ENCODE measurements at regions not wholly inside any gene's neighbourhood (a gene's known extent, or its start where the extent isn't known, plus 50 kb on each side); places are given as distances from the start of the nearest gene placed in this dataset.
A peak's percentile ranks its signal among the peaks of the same experiment; 100 is the strongest.

DNA sequence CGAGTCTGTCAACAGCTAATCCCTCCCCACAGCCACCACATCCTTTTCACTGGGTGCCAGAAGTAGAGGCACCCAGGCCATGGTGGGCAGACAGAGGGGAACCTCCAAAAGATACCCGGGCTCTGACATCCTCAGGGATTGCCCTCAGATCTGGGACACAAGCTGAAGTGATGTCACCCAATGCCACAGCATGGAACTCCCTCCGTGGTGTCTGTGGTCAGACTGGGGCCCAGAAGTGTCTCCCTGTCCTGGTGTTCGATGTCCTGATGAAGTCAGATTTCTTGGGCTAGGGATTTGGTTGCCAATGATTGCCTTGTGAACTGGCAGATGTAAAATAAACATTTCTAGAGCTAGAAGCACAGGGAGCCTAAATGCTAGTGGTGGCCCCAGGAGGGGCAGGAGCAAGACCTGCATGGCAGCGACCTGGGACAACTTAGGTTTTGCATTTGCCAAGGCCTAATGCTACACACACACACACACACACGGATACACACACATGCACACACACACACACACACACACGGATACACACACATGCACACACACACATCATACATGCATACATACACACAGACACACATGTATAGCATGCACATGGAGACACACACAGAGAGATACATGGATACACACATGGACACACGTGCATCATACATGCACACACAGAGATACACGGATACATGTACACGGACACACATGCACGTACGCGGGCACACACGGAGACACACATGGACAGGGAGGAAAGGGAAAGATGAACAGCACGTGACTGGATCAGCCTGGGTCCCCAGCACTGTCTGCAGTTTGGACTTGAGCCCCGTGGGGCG is 221.0 kb downstream of the NFATC2 start:
- TF ChIP-seq CTCF (IDR thresholded peaks at IDR 0.05) (no peak), POLR2A (IDR thresholded peaks at IDR 0.05) (no peak)
- H3K4me1 ChIP-seq = no peaks in the 10 kb centered on the region
- no peak overlapping the region for H3K4me3 ChIP-seq
- no peak for DNase-seq
- 85 to 92% methylated on average over 15 to 17 of the region's 17 CpGs for WGBS, 2 donors
- no peaks in the 10 kb centered on the region for H3K9me3 ChIP-seq
- H3K27me3 ChIP-seq = no peaks in the 10 kb centered on the region
- H3K36me3 ChIP-seq (ENCODE audit: low read depth, missing control alignments) = no peaks in the 10 kb centered on the region
- no peak overlapping the region for H3K27ac ChIP-seq
- intact Hi-C loops (cut with DNase I; ENCODE audit: low total_unique reads) = no loop called here

GRCh38 chr20:51319522-51319921 is 223.0 kb downstream of the NFATC2 start:
- no peak overlapping the region for H3K4me3 ChIP-seq
- no peaks in the 10 kb centered on the region for H3K9me3 ChIP-seq
- TF ChIP-seq POLR2A (IDR thresholded peaks at IDR 0.05) (no peak), CTCF (IDR thresholded peaks at IDR 0.05) (no peak)
- intact Hi-C loops (cut with DNase I; ENCODE audit: low total_unique reads) = no loop called here
- no peak for DNase-seq
- WGBS, 2 donors = 66 to 76% methylated on average over 4 to 5 of the region's 5 CpGs
- no peaks in the 10 kb centered on the region for H3K36me3 ChIP-seq (ENCODE audit: low read depth, missing control alignments)
- H3K27ac ChIP-seq = no peak overlapping the region
- H3K4me1 ChIP-seq = no peaks in the 10 kb centered on the region
- no peaks in the 10 kb centered on the region for H3K27me3 ChIP-seq

DNA sequence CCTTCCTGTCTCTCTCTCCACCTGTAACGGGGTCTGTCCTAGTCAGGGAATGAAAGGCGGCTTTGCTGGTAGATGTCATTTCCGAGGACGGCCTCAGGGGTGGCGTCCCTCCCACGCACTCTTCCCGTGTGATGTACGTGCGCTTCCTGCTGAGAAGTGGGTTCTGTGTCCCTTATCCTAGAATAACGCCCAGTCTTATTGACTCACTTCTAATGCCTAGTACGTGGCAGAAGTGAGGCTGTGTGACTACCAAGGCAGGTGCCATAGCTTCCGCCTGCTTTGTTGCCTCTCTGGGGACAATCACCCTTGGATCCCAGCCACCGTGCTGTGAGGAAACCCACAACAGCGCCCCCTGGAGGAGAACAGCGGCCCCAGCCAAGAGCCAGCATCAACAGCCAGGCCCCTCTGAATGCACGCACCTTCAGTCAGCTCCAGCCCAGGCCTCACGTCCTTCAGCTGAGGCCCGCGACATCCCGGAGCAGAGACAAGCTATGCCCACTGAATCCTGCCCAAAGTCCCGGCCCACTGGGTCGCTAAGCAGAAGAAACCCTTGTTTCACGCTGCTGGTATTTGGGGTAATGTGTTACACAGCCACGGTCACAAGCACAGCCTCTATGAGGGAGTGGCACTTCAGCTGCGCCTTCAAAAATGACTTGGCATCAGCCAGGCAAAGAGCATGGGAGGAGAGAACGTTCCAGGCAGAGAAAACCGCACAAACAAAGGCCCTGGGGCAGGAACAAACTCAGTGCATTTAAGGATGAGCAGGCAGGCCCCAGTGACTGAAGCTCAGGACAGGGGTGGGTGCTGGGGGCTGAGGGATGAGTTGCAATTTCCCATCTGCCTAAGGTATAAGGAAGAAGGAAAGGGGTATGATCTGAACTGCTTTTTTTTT is 224.2 kb downstream of the NFATC2 start:
- peak; percentile 87 for DNase-seq
- TF ChIP-seq POLR2A (IDR thresholded peaks at IDR 0.05) = no peak
- peak; percentile 41 to 70 (median 49) for TF ChIP-seq CTCF (IDR thresholded peaks at IDR 0.05)
- no peaks in the 10 kb centered on the region for H3K9me3 ChIP-seq
- H3K4me1 ChIP-seq = no peaks in the 10 kb centered on the region
- H3K4me3 ChIP-seq = peak overlapping the region; percentile 19 to 41
- no peaks in the 10 kb centered on the region for H3K36me3 ChIP-seq (ENCODE audit: low read depth, missing control alignments)
- H3K27ac ChIP-seq = no peak overlapping the region
- intact Hi-C loops (cut with DNase I; ENCODE audit: low total_unique reads) = no loop called here
- 40 to 52% methylated on average over 13 to 27 of the region's 27 CpGs for WGBS, 2 donors
- H3K27me3 ChIP-seq = no peaks in the 10 kb centered on the region

- no peaks in the 10 kb centered on the region for H3K36me3 ChIP-seq (ENCODE audit: low read depth, missing control alignments)
- no peak for DNase-seq
- TF ChIP-seq POLR2A (IDR thresholded peaks at IDR 0.05) = no peak
- TF ChIP-seq CTCF (IDR thresholded peaks at IDR 0.05) = no peak
- H3K4me3 ChIP-seq = no peak overlapping the region
- no peaks in the 10 kb centered on the region for H3K4me1 ChIP-seq
- no peaks in the 10 kb centered on the region for H3K27me3 ChIP-seq
- intact Hi-C loops (cut with DNase I; ENCODE audit: low total_unique reads) = no loop called here
- no peak overlapping the region for H3K27ac ChIP-seq
- no peaks in the 10 kb centered on the region for H3K9me3 ChIP-seq
Measured at GRCh38 chr20:51315390-51315789, 227.1 kb downstream of the NFATC2 start.
